Calu3 (cell line): ENCODE measurements at regions not wholly inside any gene's neighbourhood (a gene's known extent, or its start where the extent isn't known, plus 50 kb on each side); places are given as distances from the start of the nearest gene placed in this dataset.

Experiments used
- BruUV-seq: library from RNA; stranded (reverse); fragments of 400-500 nt; replicated peaks from 2 replicates; lab custom pipeline; 2021; lab: Mats Ljungman, UMichigan
- CTCF ChIA-PET: fragments of 300-600 bp; sonication (Branson Sonifier 250); formaldehyde crosslinking; loops from one replicate; lab custom pipeline; 2022; ENCODE audit warnings: antibody characterized with exemption; lab: Charles Lee
- DNase-seq: peaks from one replicate; pipeline ENCODE4 v3.0.0; 2022
- H3K27ac Mint-ChIP-seq: one replicate; pipeline ENCODE4 v1.8.0; 2022; ENCODE audit warnings: mixed read lengths; ENCODE audit not compliant: unreplicated experiment
- H3K27me3 Mint-ChIP-seq: one replicate; pipeline ENCODE4 v1.8.0; 2022; ENCODE audit warnings: mixed read lengths; ENCODE audit not compliant: unreplicated experiment
- H3K36me3 Mint-ChIP-seq: one replicate; pipeline ENCODE4 v1.8.0; 2022; ENCODE audit warnings: mild to moderate bottlenecking, moderate library complexity, mixed read lengths; ENCODE audit not compliant: insufficient read depth, unreplicated experiment
- H3K4me1 Mint-ChIP-seq: one replicate; pipeline ENCODE4 v1.8.0; 2022; ENCODE audit warnings: mild to moderate bottlenecking, low read depth, mixed read lengths; ENCODE audit not compliant: unreplicated experiment
- H3K4me3 Mint-ChIP-seq: one replicate; pipeline ENCODE4 v1.8.0; 2022; ENCODE audit warnings: mild to moderate bottlenecking, low read depth, moderate library complexity, mixed read lengths; ENCODE audit not compliant: unreplicated experiment
- H3K9me3 Mint-ChIP-seq: one replicate; pipeline ENCODE4 v1.8.0; 2022; ENCODE audit warnings: low read depth, mixed read lengths; ENCODE audit not compliant: unreplicated experiment
- CTCF ChIP-seq: fragments of 200-600 bp; IDR thresholded peaks from one replicate; pipeline ENCODE4 v1.8.0; 2022; ENCODE audit warnings: antibody characterized with exemption; ENCODE audit not compliant: unreplicated experiment
- intact Hi-C: fragments of 100-400 bp; cut with micrococcal nuclease; formaldehyde crosslinking; loops from one replicate; pipeline ENCODE4 v1.10.0; 2022; ENCODE audit not compliant: unreplicated experiment

GRCh38 chr13:62356977-62357376, 941.3 kb upstream of the PCDH20 start:
- Mint-ChIP-seq H3K36me3 (no peaks in the 10 kb centered on the region), H3K4me3 (no peak overlapping the region), H3K27ac (no peak overlapping the region), H3K27me3 (no peaks in the 10 kb centered on the region), H3K9me3 (no peaks in the 10 kb centered on the region), H3K4me1 (no peaks in the 10 kb centered on the region)
- no TSS peak for BruUV-seq
- no peak for DNase-seq
- intact Hi-C loops = loop anchor here (10.0 kb wide), 1 partner anchor 342 kb away; no protein-coding TSS in a partner anchor
- TF ChIP-seq CTCF = no peak
- CTCF ChIA-PET = no interaction called here

DNA sequence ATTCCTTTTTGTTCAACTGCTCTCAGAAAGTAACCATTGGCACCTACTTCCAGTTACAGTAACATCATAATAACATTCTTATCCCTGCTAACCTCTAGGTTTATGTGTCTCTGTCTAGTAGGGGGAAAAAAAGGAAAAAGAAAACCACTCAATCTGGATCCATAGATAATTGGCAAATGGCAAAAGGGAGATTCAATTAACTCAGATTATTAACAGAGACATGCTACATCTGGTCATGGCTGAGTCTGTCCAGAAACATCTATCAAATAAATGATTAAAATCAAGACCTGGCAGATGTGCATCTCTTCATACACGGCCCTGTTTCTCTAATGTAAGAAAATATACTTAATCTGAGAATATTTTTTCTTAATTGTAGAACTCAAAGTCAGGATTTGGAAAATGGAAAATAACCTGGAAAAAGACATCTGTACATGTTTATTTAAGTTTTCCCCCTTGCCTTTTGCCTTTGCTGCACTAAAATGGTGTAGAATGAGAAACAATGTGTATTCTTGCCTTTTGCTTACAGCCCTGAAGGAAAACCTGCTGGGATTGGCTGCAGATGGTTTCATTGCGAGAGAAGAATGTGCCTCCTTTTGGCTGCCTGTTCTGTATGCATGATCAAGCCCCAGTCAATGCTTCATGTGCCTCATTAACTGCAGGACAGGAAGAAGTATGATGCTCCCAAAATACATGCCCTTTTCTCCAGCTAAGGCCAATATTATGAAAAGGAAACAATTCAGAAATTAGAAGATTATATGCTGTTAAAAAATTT, 921.6 kb upstream of the PCDH20 start:
- Mint-ChIP-seq H3K36me3 (no peaks in the 10 kb centered on the region), H3K4me3 (no peak overlapping the region), H3K4me1 (no peaks in the 10 kb centered on the region), H3K27me3 (no peaks in the 10 kb centered on the region), H3K9me3 (no peaks in the 10 kb centered on the region), H3K27ac (no peak overlapping the region)
- DNase-seq = no peak
- no peak for TF ChIP-seq CTCF
- intact Hi-C loops = no loop called here
- CTCF ChIA-PET = no interaction called here
- BruUV-seq = no TSS peak

- Mint-ChIP-seq H3K4me1 (no peaks in the 10 kb centered on the region), H3K9me3 (no peaks in the 10 kb centered on the region), H3K4me3 (no peak overlapping the region), H3K27me3 (no peaks in the 10 kb centered on the region), H3K36me3 (no peaks in the 10 kb centered on the region), H3K27ac (no peak overlapping the region)
- TF ChIP-seq CTCF = no peak
- intact Hi-C loops = no loop called here
- CTCF ChIA-PET = no interaction called here
- no peak for DNase-seq
- no TSS peak for BruUV-seq
These were observed 920.9 kb upstream of the PCDH20 start for GRCh38 chr13:62336507-62336906.

- Mint-ChIP-seq H3K27ac (no peak overlapping the region), H3K27me3 (no peaks in the 10 kb centered on the region), H3K4me1 (no peaks in the 10 kb centered on the region), H3K36me3 (no peaks in the 10 kb centered on the region), H3K4me3 (no peak overlapping the region), H3K9me3 (no peaks in the 10 kb centered on the region)
- no peak for DNase-seq
- no peak for TF ChIP-seq CTCF
- BruUV-seq = no TSS peak
- CTCF ChIA-PET = no interaction called here
- intact Hi-C loops = no loop called here
These were observed 917.8 kb upstream of the PCDH20 start for GRCh38 chr13:62333466-62333865.
